GM12878 (cell line): ENCODE measurements at regions not wholly inside any gene's neighbourhood (a gene's known extent, or its start where the extent isn't known, plus 50 kb on each side); places are given as distances from the start of the nearest gene placed in this dataset.

Source experiments
- ATAC-seq: fragments of 200-7000 bp; cut with Tn5 transposase; 3 replicates; pipeline ENCODE4 v1.9.1; 2020; ENCODE audit warnings: mild to moderate bottlenecking, moderate library complexity
- BruUV-seq: library from RNA; stranded (reverse); fragments of 400-500 nt; replicated peaks from 2 replicates; lab custom pipeline; 2021; lab: Mats Ljungman, UMichigan
- CTCF ChIA-PET: fragments of 300-600 bp; sonication (Branson Sonifier 250); formaldehyde crosslinking; extraction: SDS; loops from one replicate; lab custom pipeline; 2021; ENCODE audit warnings: inconsistent platforms; lab: Yijun Ruan, JAX
- POLR2A ChIA-PET: fragments of 350-600 bp; formaldehyde crosslinking; extraction: SDS; loops from one replicate; lab custom pipeline; 2021; ENCODE audit warnings: inconsistent platforms; lab: Charles Lee
- RAD21 ChIA-PET: fragments of 300-600 bp; sonication (Branson Sonifier 250); formaldehyde crosslinking; loops from one replicate; lab custom pipeline; 2023; ENCODE audit warnings: antibody characterized with exemption; ENCODE audit not compliant: unreplicated experiment; lab: Charles Lee
- SMC1A ChIA-PET: fragments of 300-600 bp; sonication (Branson Sonifier 250); formaldehyde crosslinking; loops from one replicate; lab custom pipeline; 2023; ENCODE audit not compliant: unreplicated experiment, uncharacterized antibody; lab: Charles Lee
- DNase-seq: peaks from one replicate; pipeline ENCODE4 v3.0.0-alpha.2; 2011; ENCODE audit warnings: low read depth, low spot score
- FAIRE-seq: peaks from 3 replicates; lab custom pipeline; 2011; peaks lifted over from hg19 to GRCh38; lab: Jason Lieb, UNC
- H2AFZ ChIP-seq: 2 replicates; pipeline ENCODE4 v1.6.0; 2011; ENCODE audit warnings: low read depth, low read length, control low read depth; ENCODE audit not compliant: control insufficient read depth
- H3K27ac ChIP-seq: 2 replicates; pipeline ENCODE4 v1.5.1; 2011; ENCODE audit warnings: control low read depth; ENCODE audit not compliant: control insufficient read depth, insufficient read depth
- H3K27me3 ChIP-seq, 2 experiments: replicated peaks in 1 of 2; 2 replicates each; pipeline versions ENCODE4 v1.6.0 to v1.6.1; 2011; ENCODE audit warnings: low read length in 1 of 2; ENCODE audit not compliant: control insufficient read depth in 2 of 2, insufficient read depth in 2 of 2
- H3K36me3 ChIP-seq, 2 experiments: 2 replicates each; pipeline ENCODE4 v1.5.1; 2011; ENCODE audit warnings: low read length in 1 of 2; ENCODE audit not compliant: control insufficient read depth in 2 of 2, insufficient read depth in 2 of 2
- H3K4me1 ChIP-seq: 2 replicates; pipeline ENCODE4 v1.6.1; 2011; ENCODE audit warnings: mild to moderate bottlenecking, low read length, moderate library complexity, mixed read lengths; ENCODE audit not compliant: control insufficient read depth, insufficient read depth
- H3K4me2 ChIP-seq: 2 replicates; pipeline ENCODE4 v1.6.0; 2011; ENCODE audit warnings: control low read depth; ENCODE audit not compliant: control insufficient read depth, insufficient read depth
- H3K4me3 ChIP-seq: fragments of 200-600 bp; sonication (generic); 2 replicates; pipeline ENCODE4 v1.5.1; 2016
- H3K79me2 ChIP-seq: 2 replicates; pipeline ENCODE4 v1.6.0; 2011; ENCODE audit warnings: low read length; ENCODE audit not compliant: control insufficient read depth, insufficient read depth
- H3K9ac ChIP-seq: 2 replicates; pipeline ENCODE4 v1.8.0; 2011; ENCODE audit warnings: low read length, control low read depth, mixed read lengths; ENCODE audit not compliant: control insufficient read depth, insufficient read depth
- H3K9me3 ChIP-seq: replicated peaks from 3 replicates; pipeline ENCODE4 v1.5.1; 2011; ENCODE audit warnings: mild to moderate bottlenecking, low read length; ENCODE audit not compliant: control insufficient read depth, insufficient read depth
- H4K20me1 ChIP-seq: 2 replicates; pipeline ENCODE4 v1.6.0; 2011; ENCODE audit not compliant: control insufficient read depth, insufficient read depth
- BCL11A ChIP-seq: IDR thresholded peaks from 2 replicates; pipeline ENCODE4 v1.6.1; 2011; ENCODE audit warnings: low read depth, low read length
- CBX3 ChIP-seq: fragments of 200-600 bp; sonication (generic); IDR thresholded peaks from 2 replicates; pipeline ENCODE4 v1.6.1; 2016; ENCODE audit warnings: low read depth, borderline replicate concordance
- ESRRA ChIP-seq: IDR thresholded peaks from 2 replicates; pipeline ENCODE4 v1.6.1; 2012; ENCODE audit warnings: mild to moderate bottlenecking, low read length, improper control_type of control experiment
- GATAD2B ChIP-seq: fragments of 450-650 bp; conservative IDR thresholded peaks from 2 replicates; pipeline ENCODE4 v1.6.1; 2017; ENCODE audit warnings: low read depth, mild to moderate bottlenecking, moderate library complexity
- IRF4 ChIP-seq: IDR thresholded peaks from 2 replicates; pipeline ENCODE4 v1.6.1; 2011; ENCODE audit warnings: low read depth, low read length
- NFIC ChIP-seq: IDR thresholded peaks from 2 replicates; pipeline ENCODE4 v1.6.1; 2012; ENCODE audit warnings: low read depth, mild to moderate bottlenecking, inconsistent platforms, low read length, moderate library complexity
- PAX8 ChIP-seq: fragments of 450-650 bp; IDR thresholded peaks from 2 replicates; pipeline ENCODE4 v1.6.1; 2017; ENCODE audit warnings: mild to moderate bottlenecking, moderate library complexity
- SMAD1 ChIP-seq: fragments of 450-650 bp; IDR thresholded peaks from 2 replicates; pipeline ENCODE4 v1.6.1; 2018; ENCODE audit warnings: mild to moderate bottlenecking, low read depth; ENCODE audit not compliant: partially characterized antibody
- SMARCA5 ChIP-seq: fragments of 450-650 bp; IDR thresholded peaks from 2 replicates; pipeline ENCODE4 v1.6.1; 2017; ENCODE audit warnings: mild to moderate bottlenecking
- SPI1 ChIP-seq: IDR thresholded peaks from 2 replicates; pipeline ENCODE4 v1.6.1; 2011; ENCODE audit warnings: low read depth, mild to moderate bottlenecking, low read length, moderate library complexity, borderline replicate concordance; ENCODE audit not compliant: insufficient read depth
- STAT1 ChIP-seq: fragments of 450-650 bp; conservative IDR thresholded peaks from 2 replicates; pipeline ENCODE4 v1.6.1; 2014; ENCODE audit warnings: antibody characterized with exemption, mild to moderate bottlenecking
- WGBS: methylation state at CpG from one replicate; pipeline ENCODE4 v1.1.6; 2016; ENCODE audit warnings: low lambda C conversion rate; ENCODE audit not compliant: insufficient replicate concordance, insufficient coverage; ENCODE audit errors: missing lambda C conversion rate; 5-methylcytosine and 5-hydroxymethylcytosine counted together
- in situ Hi-C: fragments of 300-500 bp; cut with MboI; formaldehyde crosslinking; loops from 9 replicates; pipeline ENCODE4 v1.14.3; 2018; ENCODE audit warnings: mixed read lengths
- intact Hi-C: fragments of 100-400 bp; cut with micrococcal nuclease; formaldehyde crosslinking; loops from one replicate; pipeline ENCODE4 v1.14.2; 2022; ENCODE audit not compliant: unreplicated experiment
- TF ChIP-seq, protein P1 (sequence below): fragments of 450-650 bp; IDR thresholded peaks from 2 replicates; pipeline ENCODE4 v1.6.1; 2017; ENCODE audit warnings: mild to moderate bottlenecking, moderate library complexity
- TF ChIP-seq, protein P2 (sequence below): fragments of 450-650 bp; IDR thresholded peaks from 2 replicates; pipeline ENCODE4 v1.6.1; 2016; ENCODE audit warnings: mild to moderate bottlenecking, moderate library complexity, borderline replicate concordance

DNA sequence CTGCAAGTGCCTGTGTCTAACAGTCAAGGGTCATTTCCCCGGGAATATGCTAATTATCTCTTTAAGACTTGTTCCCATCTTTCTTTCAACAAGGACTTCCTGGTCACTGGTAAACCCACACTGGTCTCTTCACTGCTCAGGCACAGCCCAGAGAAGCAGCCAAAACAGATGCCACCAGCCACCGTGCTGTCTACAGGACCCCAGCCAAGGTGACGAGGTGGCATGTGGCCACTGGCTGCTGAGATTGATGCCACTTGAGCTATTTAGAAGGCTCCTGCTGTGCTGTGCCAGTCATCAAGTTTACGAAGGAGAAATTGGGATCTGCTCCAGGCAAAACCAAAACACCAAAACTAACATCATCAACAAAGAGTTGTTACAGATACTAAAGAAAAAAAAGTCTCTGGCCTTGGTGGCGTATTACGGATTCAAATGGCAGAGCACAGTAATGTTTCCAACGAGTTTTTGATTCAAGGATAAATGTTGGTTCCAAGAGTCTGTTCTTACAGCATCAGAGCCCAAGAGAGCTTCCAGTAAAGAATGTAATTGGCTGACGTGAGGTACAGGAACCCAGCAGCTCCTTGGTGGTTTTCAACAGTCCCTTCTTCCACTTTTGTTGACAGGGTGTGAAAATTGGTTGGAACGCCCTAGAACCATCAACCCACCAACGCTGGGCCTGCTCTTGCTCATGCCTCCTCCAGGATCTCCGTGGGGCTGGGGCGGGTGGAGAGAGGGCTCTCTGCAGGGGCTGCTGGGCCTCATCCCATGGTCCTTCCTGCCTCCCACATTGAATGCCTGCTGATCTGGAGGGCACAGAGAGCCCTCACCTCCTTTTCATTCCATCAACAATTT is 63.7 kb upstream of the ZCCHC2 start:
- SMC1A ChIA-PET: interaction anchor here (0.7 kb wide), 1 partner anchor 14 kb away, joined by 3 read pairs; no protein-coding TSS in a partner anchor
- in situ Hi-C loops: no loop called here

More for the DNA sequence above, 63.7 kb upstream of the ZCCHC2 start:
- RAD21 ChIA-PET: no interaction called here
- BruUV-seq: no TSS peak
- FAIRE-seq (no peak), ATAC-seq (no peak), DNase-seq (no peak)
- intact Hi-C loops: no loop called here
- H4K20me1 ChIP-seq: no peaks in the 10 kb centered on the region
- POLR2A ChIA-PET: interaction anchor here (0.6 kb wide), 1 partner anchor 15 kb away, joined by 3 read pairs; no protein-coding TSS in a partner anchor
- H3K4me1 ChIP-seq: no peaks in the 10 kb centered on the region; the same call in 1 of the 2 replicates
- no peak overlapping the region for H2AFZ ChIP-seq
- no peak overlapping the region for H3K4me3 ChIP-seq
- H3K27ac ChIP-seq: no peak overlapping the region
- TF ChIP-seq, protein P1, sequence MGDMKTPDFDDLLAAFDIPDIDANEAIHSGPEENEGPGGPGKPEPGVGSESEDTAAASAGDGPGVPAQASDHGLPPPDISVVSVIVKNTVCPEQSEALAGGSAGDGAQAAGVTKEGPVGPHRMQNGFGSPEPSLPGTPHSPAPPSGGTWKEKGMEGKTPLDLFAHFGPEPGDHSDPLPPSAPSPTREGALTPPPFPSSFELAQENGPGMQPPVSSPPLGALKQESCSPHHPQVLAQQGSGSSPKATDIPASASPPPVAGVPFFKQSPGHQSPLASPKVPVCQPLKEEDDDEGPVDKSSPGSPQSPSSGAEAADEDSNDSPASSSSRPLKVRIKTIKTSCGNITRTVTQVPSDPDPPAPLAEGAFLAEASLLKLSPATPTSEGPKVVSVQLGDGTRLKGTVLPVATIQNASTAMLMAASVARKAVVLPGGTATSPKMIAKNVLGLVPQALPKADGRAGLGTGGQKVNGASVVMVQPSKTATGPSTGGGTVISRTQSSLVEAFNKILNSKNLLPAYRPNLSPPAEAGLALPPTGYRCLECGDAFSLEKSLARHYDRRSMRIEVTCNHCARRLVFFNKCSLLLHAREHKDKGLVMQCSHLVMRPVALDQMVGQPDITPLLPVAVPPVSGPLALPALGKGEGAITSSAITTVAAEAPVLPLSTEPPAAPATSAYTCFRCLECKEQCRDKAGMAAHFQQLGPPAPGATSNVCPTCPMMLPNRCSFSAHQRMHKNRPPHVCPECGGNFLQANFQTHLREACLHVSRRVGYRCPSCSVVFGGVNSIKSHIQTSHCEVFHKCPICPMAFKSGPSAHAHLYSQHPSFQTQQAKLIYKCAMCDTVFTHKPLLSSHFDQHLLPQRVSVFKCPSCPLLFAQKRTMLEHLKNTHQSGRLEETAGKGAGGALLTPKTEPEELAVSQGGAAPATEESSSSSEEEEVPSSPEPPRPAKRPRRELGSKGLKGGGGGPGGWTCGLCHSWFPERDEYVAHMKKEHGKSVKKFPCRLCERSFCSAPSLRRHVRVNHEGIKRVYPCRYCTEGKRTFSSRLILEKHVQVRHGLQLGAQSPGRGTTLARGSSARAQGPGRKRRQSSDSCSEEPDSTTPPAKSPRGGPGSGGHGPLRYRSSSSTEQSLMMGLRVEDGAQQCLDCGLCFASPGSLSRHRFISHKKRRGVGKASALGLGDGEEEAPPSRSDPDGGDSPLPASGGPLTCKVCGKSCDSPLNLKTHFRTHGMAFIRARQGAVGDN: no peak
- no peak for TF ChIP-seq PAX8
- no peak for TF ChIP-seq IRF4
- no peak for TF ChIP-seq SMAD1
- TF ChIP-seq BCL11A: no peak
- no peak for TF ChIP-seq ESRRA
- TF ChIP-seq, protein P2, sequence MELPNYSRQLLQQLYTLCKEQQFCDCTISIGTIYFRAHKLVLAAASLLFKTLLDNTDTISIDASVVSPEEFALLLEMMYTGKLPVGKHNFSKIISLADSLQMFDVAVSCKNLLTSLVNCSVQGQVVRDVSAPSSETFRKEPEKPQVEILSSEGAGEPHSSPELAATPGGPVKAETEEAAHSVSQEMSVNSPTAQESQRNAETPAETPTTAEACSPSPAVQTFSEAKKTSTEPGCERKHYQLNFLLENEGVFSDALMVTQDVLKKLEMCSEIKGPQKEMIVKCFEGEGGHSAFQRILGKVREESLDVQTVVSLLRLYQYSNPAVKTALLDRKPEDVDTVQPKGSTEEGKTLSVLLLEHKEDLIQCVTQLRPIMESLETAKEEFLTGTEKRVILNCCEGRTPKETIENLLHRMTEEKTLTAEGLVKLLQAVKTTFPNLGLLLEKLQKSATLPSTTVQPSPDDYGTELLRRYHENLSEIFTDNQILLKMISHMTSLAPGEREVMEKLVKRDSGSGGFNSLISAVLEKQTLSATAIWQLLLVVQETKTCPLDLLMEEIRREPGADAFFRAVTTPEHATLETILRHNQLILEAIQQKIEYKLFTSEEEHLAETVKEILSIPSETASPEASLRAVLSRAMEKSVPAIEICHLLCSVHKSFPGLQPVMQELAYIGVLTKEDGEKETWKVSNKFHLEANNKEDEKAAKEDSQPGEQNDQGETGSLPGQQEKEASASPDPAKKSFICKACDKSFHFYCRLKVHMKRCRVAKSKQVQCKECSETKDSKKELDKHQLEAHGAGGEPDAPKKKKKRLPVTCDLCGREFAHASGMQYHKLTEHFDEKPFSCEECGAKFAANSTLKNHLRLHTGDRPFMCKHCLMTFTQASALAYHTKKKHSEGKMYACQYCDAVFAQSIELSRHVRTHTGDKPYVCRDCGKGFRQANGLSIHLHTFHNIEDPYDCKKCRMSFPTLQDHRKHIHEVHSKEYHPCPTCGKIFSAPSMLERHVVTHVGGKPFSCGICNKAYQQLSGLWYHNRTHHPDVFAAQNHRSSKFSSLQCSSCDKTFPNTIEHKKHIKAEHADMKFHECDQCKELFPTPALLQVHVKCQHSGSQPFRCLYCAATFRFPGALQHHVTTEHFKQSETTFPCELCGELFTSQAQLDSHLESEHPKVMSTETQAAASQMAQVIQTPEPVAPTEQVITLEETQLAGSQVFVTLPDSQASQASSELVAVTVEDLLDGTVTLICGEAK: no peak
- TF ChIP-seq SPI1: no peak
- no peak for TF ChIP-seq CBX3
- TF ChIP-seq NFIC: no peak
- TF ChIP-seq SMARCA5: no peak
- no peak for TF ChIP-seq STAT1
- no peak for TF ChIP-seq GATAD2B
- no peaks in the 10 kb centered on the region for H3K79me2 ChIP-seq
- H3K27me3 ChIP-seq: no peaks in the 10 kb centered on the region; a peak in 1 of 4 replicates
- WGBS: 43% methylated on average over 12 of the region's 12 CpGs
- CTCF ChIA-PET: interaction anchor here (1.1 kb wide), 1 partner anchor 125 kb away, joined by 3 read pairs; no protein-coding TSS in a partner anchor
- no peak overlapping the region for H3K4me2 ChIP-seq
- no peaks in the 10 kb centered on the region for H3K9me3 ChIP-seq
- no peak overlapping the region for H3K9ac ChIP-seq
- no peaks in the 10 kb centered on the region for H3K36me3 ChIP-seq
